HG03342 (cell line): ENCODE measurements at regions not wholly inside any gene's neighbourhood (a gene's known extent, or its start where the extent isn't known, plus 50 kb on each side); places are given as distances from the start of the nearest gene placed in this dataset.
"Not testable (repeated sequence)": the region's sequence is repeated elsewhere in the genome, so short reads cannot be mapped to it uniquely, and the experiment has no call there.

Source experiments
- ATAC-seq: cut with Tn5 transposase; IDR thresholded peaks from one replicate; pipeline ENCODE4 v1.9.1; 2021; ENCODE audit warnings: mild to moderate bottlenecking, moderate library complexity; ENCODE audit not compliant: unreplicated experiment

DNA sequence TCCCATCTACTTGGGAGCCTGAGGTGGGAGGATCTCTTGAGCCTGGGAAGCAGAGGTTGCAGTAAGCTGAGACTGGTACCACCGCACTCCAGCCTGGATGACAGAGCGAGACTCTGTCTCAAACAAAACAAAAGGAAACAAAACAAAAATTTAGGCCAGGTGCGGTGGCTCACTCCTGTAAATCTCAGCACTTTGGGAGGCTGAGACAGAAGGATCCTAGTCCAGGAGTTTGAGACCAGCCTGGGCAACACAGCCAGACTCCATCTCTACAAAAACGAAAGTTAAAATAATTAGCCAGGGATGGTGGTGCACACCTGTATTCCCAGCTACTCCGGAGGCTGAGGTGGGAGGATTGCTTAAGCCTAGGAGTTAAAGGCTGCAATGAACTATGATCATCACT lies 183.2 kb upstream of the ZNF217 start:
- ATAC-seq, result no peak

DNA sequence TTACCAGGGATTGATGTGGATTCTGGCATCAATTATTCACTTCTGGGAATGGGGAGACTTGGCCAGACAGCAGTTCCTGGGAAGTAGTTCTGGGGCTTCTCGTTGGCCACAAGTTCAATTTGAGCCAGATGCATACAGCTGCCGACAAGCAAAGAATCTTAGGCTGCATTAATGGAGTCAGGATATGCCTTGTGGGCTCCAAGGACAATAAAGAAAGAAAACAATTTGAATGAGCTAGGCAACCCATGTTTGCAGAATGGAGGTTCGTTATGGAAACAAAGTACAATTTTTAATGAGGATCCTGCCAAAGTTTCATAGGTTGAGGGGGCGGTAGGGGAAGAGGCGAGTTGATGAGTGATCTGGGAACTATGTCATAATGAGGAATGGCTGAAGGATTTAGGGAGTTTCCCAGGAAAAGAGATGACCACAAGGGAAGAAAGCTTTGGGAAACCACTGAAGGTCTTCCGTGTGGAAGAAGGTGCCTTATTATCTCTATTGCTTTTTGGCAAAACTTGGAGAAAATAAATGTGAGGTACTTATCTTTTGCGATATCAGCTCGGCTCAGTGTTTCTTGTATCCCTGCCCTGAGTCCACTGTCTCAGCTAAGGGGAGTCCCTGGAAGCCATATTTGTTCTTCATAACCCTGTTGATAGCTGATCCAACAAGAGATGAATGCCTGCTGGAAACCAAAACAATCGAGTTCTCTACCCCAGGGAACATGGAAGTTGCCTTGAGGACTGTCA lies 181.0 kb upstream of the ZNF217 start:
- no peak for ATAC-seq

DNA sequence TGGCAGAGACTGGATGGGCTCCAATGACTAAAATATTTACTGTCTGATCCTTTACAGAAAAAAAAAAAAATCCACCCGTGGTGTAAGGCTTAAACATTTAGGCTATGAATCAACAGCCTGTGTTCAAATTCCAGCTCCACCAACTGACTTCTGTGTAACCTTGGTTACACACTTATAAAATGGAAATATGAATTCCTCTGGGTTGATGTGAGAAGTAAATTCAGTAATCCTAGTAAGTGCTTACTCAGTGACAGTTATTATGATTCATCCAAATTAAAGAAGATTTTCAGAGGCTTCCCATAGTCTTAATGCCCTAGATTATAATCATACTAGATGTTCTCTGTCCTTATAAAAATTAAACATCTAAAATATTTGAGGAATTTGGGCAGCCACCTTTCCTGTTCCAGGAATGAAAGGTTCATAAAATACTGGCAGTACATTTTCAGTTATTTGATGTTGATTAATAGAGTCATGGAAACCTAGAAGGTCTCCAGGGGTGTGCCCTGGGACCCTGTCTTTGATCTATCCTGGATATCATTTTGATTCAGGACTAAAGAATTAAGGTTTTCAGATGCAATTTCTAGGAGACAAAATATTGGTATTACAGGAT lies 180.3 kb upstream of the ZNF217 start:
- ATAC-seq, result no peak

DNA sequence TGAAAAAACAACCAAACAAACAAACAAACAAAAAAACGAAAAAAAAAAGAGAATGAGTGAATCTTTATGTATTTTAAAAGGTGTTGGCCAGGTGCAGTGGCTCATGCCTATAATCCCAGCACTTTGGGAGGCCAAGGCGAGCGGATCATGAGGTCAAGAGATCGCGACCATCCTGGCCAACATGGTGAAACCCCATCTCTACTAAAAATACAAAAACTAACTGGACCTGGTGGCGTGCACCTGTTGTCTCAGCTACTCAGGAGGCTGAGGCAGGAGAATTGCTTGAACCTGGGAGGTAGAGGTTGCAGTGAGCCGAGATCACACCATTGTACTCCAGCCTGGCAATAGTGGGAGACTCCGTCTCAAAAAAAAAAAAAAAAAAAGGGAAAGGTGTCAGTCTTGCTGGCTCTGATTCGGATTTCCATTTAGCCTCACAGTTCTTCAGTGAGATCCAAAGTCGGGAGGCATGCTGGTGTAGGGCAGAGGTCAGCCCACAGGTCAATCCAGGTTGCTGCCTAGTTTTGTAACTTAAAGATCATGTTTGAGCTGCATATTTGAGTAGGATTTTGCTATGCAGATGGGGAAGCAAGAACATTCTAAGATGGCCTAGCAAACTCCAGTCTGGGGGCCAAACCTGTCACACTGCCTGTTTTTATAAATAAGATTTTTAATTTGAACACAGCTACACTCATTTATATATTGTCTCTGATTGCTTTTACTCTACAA lies 179.6 kb upstream of the ZNF217 start:
- ATAC-seq, result not testable (repeated sequence)

DNA sequence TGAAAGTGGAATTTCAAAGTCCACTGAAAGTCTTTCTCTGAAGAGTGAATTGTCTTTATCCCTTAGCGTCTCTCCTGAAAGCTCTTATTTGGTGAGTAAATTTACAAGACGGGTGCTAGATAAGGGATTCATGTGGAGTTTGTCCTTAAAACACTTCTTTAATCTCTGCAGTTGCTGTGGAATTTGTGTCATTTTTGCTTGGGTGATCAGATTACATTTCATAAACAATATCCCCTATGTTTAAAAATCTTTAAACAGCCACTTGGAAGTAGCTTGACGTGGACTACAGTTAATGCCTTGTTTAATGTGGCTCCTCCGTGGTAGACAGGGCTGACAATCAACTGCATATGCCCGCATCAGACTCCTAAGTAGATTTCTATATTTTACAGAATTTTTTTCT lies 175.4 kb upstream of the ZNF217 start:
- no peak for ATAC-seq

DNA sequence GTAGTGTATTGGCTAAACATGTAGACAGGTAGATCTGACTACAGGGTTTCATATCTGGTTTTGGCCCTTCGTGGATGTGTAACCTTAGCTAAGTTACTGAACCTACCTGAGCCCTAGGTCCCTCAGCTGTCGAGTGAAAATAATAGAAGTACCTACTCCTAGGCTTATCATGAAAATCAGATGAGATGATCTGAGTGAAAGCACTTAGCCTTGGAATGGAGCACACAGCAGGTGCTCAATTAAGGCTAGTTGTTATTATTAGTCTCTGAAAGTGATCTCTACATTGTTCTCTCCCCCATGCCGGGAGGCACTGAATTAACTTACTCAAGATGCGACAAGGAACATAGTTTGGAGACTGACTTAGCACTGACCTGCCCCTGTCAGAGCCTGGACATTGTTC lies 174.7 kb upstream of the ZNF217 start:
- ATAC-seq, result no peak

DNA sequence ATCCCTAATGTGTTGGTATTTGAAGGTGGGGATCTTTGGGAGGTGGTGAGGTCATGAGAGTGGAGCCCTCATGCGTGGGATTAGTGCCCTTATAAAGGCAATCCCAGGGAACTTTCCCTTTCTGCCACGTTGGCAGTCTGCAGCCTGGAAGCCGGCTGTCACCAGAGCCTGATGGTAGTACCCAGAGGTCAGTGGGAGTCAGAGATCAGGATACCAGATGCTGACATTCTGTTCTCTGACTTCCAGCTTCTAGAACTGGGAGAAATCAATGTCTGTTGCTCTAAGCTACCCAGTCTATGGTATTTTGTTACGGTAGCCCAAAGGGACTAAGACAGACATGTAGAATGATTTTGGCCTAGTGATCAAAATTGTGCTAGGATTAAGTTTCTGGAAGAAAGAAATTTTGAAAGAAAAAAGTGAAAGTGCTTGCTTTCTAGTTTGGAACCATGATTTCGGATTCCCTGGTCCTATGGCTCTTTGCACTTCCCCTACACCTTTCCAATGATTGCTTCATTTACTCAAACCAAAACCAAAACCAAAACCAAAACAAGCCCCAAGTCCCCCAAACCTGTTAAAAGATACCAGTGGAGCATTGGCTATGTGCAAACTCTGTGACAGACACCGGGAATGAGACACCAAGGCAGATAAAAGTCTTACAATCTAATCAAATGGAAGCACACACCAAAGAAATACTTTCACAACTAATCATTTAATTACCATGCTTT lies 173.7 kb upstream of the ZNF217 start:
- ATAC-seq, result no peak

DNA sequence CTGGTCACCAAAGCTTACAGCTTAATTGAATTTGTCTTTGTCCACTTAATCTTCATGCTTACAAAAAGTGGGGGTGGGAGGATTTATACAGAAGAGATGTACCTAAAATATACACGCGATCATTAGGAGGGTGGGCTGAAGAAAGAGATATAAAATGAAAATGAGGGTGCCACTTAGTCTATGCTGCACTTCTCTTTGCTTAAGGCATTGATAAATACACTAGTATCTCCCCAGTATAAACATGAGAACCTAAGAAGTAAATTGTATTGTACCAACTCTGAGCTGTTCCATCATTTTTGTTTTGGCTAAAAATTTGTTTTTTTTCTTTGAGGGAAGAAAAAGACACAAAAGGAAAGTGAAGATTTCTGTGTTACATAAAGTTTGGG lies 170.8 kb upstream of the ZNF217 start:
- ATAC-seq, result no peak

DNA sequence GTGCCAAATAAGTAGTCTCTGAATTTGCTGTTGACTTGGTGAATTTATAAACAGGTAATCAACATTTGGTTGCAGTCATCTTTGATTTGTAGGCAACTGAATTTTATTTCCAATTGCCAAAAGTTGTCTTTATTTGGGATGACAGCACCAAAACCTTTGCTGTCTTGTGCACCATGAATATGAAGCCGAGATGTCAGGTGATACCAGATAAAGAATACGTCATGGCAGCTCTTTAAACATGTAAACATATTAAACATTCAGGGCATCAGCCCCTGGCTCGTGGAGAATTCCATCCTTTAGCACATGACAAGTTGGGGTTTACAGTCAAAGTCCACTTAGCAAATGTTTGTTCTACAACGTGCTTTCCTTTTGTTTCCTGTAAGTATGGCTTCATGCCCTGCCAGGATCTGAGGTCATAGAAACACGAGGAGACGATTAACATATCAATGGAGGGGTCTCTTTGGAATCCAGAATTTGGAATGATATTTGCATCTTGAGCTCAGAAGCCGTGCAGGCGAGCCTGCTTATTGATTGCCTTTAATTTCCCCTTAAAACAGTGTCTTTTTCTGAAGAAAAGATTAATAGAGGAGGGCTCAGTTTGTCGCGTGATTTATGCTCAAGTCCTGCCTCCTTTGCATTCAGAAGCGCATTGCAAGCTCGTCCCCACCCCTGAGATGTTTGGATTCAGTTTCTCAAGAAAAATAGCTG lies 170.2 kb upstream of the ZNF217 start:
- ATAC-seq, result no peak

DNA sequence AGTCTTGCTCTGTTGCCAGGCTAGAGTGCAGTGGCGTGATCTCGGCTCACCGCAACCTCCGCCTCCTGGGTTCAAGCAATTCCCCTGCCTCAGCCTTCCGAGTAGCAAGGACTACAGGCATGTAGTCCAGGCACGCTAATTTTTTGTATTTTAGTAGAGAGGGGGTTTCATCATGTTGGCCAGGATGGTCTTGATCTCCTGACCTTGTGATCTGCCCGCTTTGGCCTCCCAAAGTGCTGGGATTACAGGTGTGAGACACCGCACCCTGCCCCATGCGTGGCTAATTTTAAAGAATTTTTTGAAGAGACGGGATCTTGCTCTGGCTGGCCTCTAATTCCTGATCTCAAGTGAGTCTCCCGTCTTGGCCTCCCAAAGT lies 168.8 kb upstream of the ZNF217 start:
- not testable (repeated sequence) for ATAC-seq

DNA sequence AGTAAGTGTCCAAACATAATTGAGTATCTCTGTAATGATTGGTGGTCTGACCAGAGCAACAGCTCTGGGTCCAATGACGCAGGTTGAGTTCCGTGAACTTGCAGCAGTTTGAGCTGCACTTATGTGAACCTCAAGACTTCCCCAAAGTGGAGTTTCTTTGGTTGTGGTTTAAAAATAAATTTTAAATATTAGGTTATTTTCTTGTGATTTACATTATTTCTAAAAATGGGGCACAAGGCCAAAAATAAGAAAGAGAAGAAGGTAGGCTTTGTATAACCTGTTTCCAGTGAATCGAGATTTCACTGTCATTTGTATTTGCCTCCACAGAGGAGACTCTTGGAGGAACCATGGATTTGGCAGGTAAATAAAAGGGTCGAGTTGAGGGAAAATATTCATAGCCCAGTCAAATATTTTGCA lies 166.4 kb upstream of the ZNF217 start:
- ATAC-seq, result peak; percentile 79

DNA sequence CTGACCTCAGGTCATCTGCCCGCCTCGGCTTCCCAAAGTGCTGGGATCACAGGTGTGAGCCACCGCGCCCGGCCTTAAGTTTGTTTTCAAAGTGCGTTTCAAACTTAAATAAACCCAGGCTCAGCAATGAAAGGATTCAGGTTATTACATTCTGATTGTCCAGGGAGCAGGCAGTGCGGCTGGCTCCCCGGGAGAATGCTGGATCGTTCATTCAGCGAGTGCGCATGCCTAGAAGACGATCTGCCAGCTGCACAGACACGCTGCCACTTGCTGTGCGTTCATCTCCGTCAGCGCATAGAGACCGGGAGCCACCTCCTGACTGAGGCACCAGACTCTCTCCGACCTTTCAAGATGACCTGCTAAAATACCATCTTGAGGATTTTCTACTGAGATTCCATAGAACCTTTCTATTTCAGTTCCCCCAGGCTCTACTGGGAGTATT lies 163.9 kb upstream of the ZNF217 start:
- ATAC-seq, result no peak

DNA sequence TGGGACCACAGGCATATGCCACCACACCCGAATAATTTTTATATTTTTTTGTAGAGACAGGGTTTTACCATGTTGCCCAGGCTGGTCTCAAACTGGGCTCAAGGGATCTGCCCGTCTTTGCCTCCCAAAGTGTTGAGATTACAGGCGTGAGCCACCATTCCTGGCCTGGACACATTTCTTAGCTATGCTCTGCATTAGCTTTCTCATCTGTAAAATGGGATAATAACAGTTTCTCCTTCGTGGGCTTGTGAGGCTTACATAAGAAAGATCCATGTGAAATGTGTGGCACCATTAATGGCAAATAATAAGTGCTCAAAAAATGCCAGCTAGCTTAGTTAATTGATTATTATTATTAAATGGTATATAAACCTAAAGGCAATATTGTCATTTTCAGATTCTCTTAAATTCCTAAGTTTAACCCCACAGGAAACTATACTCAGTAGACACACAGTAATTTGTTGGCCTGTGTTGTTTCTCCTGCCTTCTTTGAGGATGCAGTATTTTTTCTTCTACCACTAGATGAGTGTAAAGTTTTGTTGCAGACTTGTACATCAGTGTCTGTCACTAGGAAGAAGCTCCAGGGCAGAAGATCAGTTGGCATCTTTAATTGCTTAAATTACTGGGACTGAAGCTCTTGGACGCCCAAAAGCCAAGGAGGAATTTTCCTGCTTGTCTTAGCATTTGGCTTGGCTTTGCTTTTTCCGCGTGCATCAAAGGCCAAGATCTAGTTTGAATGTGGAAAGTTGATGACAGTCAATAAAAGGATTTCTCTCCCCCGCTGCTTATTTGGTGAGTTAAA lies 162.3 kb upstream of the ZNF217 start:
- no peak for ATAC-seq

DNA sequence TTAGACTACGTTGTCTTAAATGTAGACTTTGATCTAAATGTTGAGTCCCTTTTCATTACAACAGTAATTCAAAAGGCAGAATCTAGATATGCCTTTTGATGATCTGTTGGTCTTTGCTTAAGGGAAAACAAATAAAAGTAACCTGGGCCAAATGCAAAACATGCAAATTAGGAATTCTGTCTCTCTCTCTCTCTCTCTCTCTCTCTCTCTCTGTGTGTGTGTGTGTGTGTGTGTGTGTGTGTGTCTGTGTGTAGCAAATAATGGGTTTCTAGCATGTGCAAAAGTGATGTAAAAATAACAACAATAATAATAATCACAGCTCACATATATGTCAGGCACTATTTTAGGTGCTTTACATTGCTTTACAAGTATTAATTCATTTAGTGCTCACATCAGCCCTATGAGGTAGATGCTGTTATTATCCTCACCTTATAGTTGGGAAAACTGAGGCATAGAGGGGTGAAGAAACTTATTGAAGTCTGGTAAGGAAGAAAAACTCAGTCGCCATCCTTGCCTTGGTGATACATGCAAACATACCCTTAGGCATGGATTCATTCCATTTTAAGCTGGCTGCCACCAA lies 160.3 kb upstream of the ZNF217 start:
- ATAC-seq, result no peak

DNA sequence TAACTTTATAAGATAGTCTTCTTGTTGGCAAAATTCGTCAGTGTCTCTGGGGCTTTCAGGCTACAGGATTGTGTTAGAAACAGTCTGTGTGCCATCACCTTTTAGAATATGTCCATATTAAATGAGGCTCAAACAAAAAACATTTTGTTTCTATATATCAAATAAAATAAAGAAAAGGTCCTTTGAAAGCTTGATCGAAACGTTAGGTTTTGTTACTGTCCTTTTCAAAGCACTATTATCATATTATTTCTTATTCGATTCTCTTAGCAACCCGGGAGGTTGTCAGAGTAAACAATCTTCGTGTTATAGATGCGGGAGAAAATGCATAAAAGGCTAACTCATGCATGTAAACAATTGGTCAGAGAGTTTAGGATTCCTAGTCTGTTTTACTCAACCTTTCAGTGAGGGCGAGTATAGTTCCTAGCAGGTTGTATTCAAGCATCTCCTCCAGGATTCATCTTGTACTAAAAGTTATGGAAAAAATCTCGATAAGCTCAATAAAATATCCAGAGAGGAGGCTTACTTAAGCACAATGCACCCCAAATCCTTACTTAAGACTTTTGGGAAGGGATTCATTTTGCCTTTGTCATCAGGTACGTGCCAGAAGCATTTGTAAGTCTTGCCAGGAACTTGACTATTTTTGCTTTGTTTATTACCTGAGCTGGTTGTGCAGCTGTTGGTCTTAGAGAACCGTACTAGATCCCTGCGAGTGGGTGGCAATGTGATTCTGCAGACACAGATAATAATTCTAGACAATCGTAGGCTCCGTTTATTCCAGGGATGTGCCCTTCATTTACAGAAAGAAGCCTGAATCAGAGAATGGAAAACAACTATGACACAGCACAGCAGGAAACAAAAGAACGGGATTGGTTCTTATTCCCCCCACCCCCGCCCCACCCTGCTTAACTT lies 159.6 kb upstream of the ZNF217 start:
- no peak for ATAC-seq

DNA sequence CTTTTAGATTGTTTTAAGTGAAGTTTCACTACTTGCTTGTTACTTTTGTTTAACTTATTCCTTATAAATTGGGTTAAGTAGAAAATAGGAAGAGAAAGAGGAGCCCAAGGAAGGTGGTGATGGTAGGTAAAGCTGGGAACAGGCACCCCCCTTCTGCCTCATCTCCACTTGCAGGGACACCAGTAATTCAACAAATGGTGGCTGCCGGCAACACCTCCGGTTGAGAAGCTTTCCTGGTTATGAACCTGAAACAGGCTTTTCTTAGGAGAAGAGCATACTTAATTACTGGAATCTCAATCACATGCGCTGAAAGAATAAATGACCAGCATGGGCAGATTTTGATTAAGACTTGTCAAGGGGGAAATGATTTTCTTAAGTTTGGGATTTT lies 158.9 kb upstream of the ZNF217 start:
- no peak for ATAC-seq

DNA sequence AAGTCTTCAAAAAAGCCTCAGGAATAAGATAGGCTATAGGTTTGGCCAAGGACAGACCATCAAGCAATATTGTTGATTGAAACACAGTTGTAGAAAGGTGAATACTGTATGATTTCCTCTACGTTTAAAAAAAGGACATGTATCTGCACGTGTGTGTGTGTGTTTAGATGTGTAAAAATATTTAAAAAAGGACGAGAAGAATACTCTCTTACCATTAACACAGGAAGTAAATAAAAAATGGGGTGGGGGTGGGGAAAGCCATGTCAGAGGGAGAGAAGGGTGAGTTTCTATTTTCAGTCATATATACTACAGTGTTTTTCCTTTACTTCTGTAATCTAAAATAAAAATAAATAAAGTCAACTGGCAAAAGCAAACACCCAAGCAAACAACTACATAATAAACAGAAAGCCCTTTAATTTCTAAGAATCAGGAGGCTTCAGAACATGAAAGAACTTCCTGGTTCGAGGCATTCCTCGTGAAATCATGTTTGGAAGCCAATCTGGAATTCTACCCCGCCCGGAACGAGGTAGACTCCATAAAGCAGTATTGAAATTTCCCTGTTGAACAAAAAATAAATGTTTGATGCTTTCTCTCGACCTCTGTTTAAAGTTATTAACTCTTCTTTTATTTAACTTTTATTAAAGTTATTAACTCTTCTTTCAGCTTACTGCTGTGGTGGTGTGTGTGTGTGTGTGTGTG lies 158.1 kb upstream of the ZNF217 start:
- ATAC-seq, result no peak
